ENCODE measurements at regions not wholly inside any gene's neighbourhood (a gene's known extent, or its start where the extent isn't known, plus 50 kb on each side); places are given as distances from the start of the nearest gene placed in this dataset.

GRCh38 chr10:130744631-130745030 is 566.9 kb downstream of the TCERG1L start:
- in situ Hi-C loops (cut with MboI; ENCODE audit: low sequenced_read_pairs in 4 of 4) (no loop called here), intact Hi-C loops (cut with DNase I; ENCODE audit: low total_unique reads) (no loop called here)
- H3K9me3 ChIP-seq, result no peaks in the 10 kb centered on the region
- no peaks in the 10 kb centered on the region for H3K36me3 ChIP-seq
- H3K4me1 ChIP-seq, result no peaks in the 10 kb centered on the region
- ATAC-seq (no peak), DNase-seq (no peak)
- no peak overlapping the region for H3K27ac ChIP-seq
- TF ChIP-seq CTCF (IDR thresholded peaks at IDR 0.05 in 4 of 5, conservative IDR thresholded peaks at IDR 0.05 in 1 of 5) (no peak), POLR2A (IDR thresholded peaks at IDR 0.05) (no peak)
- H3K27me3 ChIP-seq, result peaks cover 0 to 2% (median 0%) of the 10 kb centered on the region in 3 donors
- no peak overlapping the region for H3K4me3 ChIP-seq

- Histone ChIP-seq H3K4me3 (no peak overlapping the region), H3K27ac (no peak overlapping the region), H3K36me3 (no peaks in the 10 kb centered on the region), H3K27me3 (peaks cover 0 to 2% (median 0%) of the 10 kb centered on the region in 3 donors), H3K9me3 (no peaks in the 10 kb centered on the region), H3K4me1 (no peaks in the 10 kb centered on the region)
- intact Hi-C loops (cut with DNase I; ENCODE audit: low total_unique reads) (no loop called here), in situ Hi-C loops (cut with MboI; ENCODE audit: low sequenced_read_pairs in 4 of 4) (no loop called here)
- TF ChIP-seq CTCF (IDR thresholded peaks at IDR 0.05 in 4 of 5, conservative IDR thresholded peaks at IDR 0.05 in 1 of 5), result no peak
- TF ChIP-seq POLR2A (IDR thresholded peaks at IDR 0.05), result no peak
- no peak for DNase-seq
- ATAC-seq, result no peak
Measured at GRCh38 chr10:130745251-130745650, 566.3 kb downstream of the TCERG1L start.

- Histone ChIP-seq H3K27me3 (peaks cover 0 to 2% (median 0%) of the 10 kb centered on the region in 3 donors), H3K4me3 (no peak overlapping the region), H3K9me3 (no peaks in the 10 kb centered on the region), H3K4me1 (no peaks in the 10 kb centered on the region), H3K36me3 (no peaks in the 10 kb centered on the region), H3K27ac (no peak overlapping the region)
- no peak for DNase-seq
- TF ChIP-seq POLR2A (IDR thresholded peaks at IDR 0.05) (no peak), CTCF (IDR thresholded peaks at IDR 0.05 in 4 of 5, conservative IDR thresholded peaks at IDR 0.05 in 1 of 5) (no peak)
- no peak for ATAC-seq
- intact Hi-C loops (cut with DNase I; ENCODE audit: low total_unique reads) (no loop called here), in situ Hi-C loops (cut with MboI; ENCODE audit: low sequenced_read_pairs in 4 of 4) (no loop called here)
Measured at GRCh38 chr10:130745821-130746220, 565.7 kb downstream of the TCERG1L start.

- intact Hi-C loops (cut with DNase I; ENCODE audit: low total_unique reads) (no loop called here), in situ Hi-C loops (cut with MboI; ENCODE audit: low sequenced_read_pairs in 4 of 4) (no loop called here)
- Histone ChIP-seq H3K27me3 (peaks cover 0 to 2% (median 0%) of the 10 kb centered on the region in 3 donors), H3K4me1 (no peaks in the 10 kb centered on the region), H3K27ac (no peak overlapping the region), H3K9me3 (no peaks in the 10 kb centered on the region), H3K36me3 (no peaks in the 10 kb centered on the region), H3K4me3 (no peak overlapping the region)
- no peak for ATAC-seq
- DNase-seq, result no peak
- TF ChIP-seq CTCF (IDR thresholded peaks at IDR 0.05 in 4 of 5, conservative IDR thresholded peaks at IDR 0.05 in 1 of 5) (no peak), POLR2A (IDR thresholded peaks at IDR 0.05) (no peak)
Measured at GRCh38 chr10:130746311-130746710, 565.2 kb downstream of the TCERG1L start.

- in situ Hi-C loops (cut with MboI; ENCODE audit: low sequenced_read_pairs in 4 of 4) (no loop called here), intact Hi-C loops (cut with DNase I; ENCODE audit: low total_unique reads) (no loop called here)
- Histone ChIP-seq H3K9me3 (no peaks in the 10 kb centered on the region), H3K27me3 (peaks cover 0 to 2% (median 0%) of the 10 kb centered on the region in 3 donors), H3K4me1 (no peaks in the 10 kb centered on the region), H3K36me3 (no peaks in the 10 kb centered on the region), H3K27ac (no peak overlapping the region), H3K4me3 (no peak overlapping the region)
- no peak for DNase-seq
- TF ChIP-seq POLR2A (IDR thresholded peaks at IDR 0.05) (no peak), CTCF (IDR thresholded peaks at IDR 0.05 in 4 of 5, conservative IDR thresholded peaks at IDR 0.05 in 1 of 5) (no peak)
- ATAC-seq, result no peak
Measured at GRCh38 chr10:130747356-130747755, 564.2 kb downstream of the TCERG1L start.
